Transverse colon (tissue), 4 donors: ENCODE measurements at regions not wholly inside any gene's neighbourhood (a gene's known extent, or its start where the extent isn't known, plus 50 kb on each side); places are given as distances from the start of the nearest gene placed in this dataset.

Source experiments
- DNase-seq: peaks from one replicate; pipeline ENCODE4 v3.0.0-alpha.2; 2019
- H3K27ac ChIP-seq, 4 donors: fragments of 200-600 bp; sonication (generic); 2 replicates each; pipeline ENCODE4 v1.5.1; 2016 to 2018; ENCODE audit warnings: inconsistent platforms in 4 of 4
- H3K27me3 ChIP-seq: fragments of 200-600 bp; sonication (generic); 2 replicates; pipeline ENCODE4 v1.5.1; 2017; ENCODE audit warnings: inconsistent platforms
- H3K36me3 ChIP-seq, 4 donors: fragments of 200-600 bp; sonication (generic); 2 replicates each; pipeline ENCODE4 v1.5.1; 2017 to 2019; ENCODE audit warnings: inconsistent platforms in 4 of 4
- H3K4me1 ChIP-seq, 4 donors: fragments of 200-600 bp; sonication (generic); 2 replicates each; pipeline ENCODE4 v1.5.1; 2017 to 2020; ENCODE audit warnings: inconsistent platforms in 4 of 4
- H3K4me3 ChIP-seq, 4 donors: fragments of 200-600 bp; sonication (generic); 1 replicate in 1 of 4; 2 replicates in 3 of 4; pipeline versions ENCODE4 v1.5.1 to v1.6.1; 2017 to 2019; ENCODE audit warnings: inconsistent platforms in 4 of 4
- H3K9me3 ChIP-seq, 2 donors: fragments of 200-600 bp; sonication (generic); 2 replicates each; pipeline ENCODE4 v1.5.1; 2017 to 2019; ENCODE audit warnings: inconsistent platforms in 2 of 2
- EP300 ChIP-seq: sonication (generic); formaldehyde crosslinking; IDR thresholded peaks from one replicate; pipeline ENCODE4 v1.6.1; 2017; ENCODE audit warnings: antibody characterized with exemption, low read depth
- POLR2A ChIP-seq: fragments of 450-650 bp; IDR thresholded peaks from one replicate; pipeline ENCODE4 v1.6.1; 2016; ENCODE audit warnings: antibody characterized with exemption, mild to moderate bottlenecking, moderate library complexity
- POLR2AphosphoS5 ChIP-seq, 3 donors: sonication (generic); formaldehyde crosslinking; IDR thresholded peaks; one replicate each; pipeline ENCODE4 v1.6.1; 2016; ENCODE audit warnings: antibody characterized with exemption in 3 of 3
- WGBS, 2 donors: methylation state at CpG; one replicate each; pipeline ENCODE4 v1.1.5; 2018; ENCODE audit warnings: low coverage in 1 of 2; 5-methylcytosine and 5-hydroxymethylcytosine counted together
- in situ Hi-C, 4 donors: fragments of 200-750 bp; cut with MboI; loops; one replicate each; pipeline versions ENCODE4 v1.15.0 to v1.15.1; 2017; ENCODE audit warnings: low sequenced_read_pairs in 3 of 4, low pct_ligation_motif_present in 1 of 4, low pct_unique_long_range_greater_than_20kb in 1 of 4
- intact Hi-C: fragments of 100-400 bp; cut with DNase I; formaldehyde crosslinking; loops from one replicate; pipeline ENCODE4 v1.15.1; 2023; ENCODE audit warnings: low total_unique reads
- TF ChIP-seq, protein P1 (sequence below), 5 experiments: fragments of 200-600 bp in 3 of 5; fragments of 450-650 bp in 2 of 5; sonication (generic) in 3 of 5; IDR thresholded peaks; 1 replicate in 2 of 5; 2 replicates in 3 of 5; pipeline ENCODE4 v1.5.1; 2016 to 2017; ENCODE audit warnings: antibody characterized with exemption in 5 of 5, inconsistent platforms in 3 of 5, mild to moderate bottlenecking in 2 of 5, moderate library complexity in 1 of 5

DNA sequence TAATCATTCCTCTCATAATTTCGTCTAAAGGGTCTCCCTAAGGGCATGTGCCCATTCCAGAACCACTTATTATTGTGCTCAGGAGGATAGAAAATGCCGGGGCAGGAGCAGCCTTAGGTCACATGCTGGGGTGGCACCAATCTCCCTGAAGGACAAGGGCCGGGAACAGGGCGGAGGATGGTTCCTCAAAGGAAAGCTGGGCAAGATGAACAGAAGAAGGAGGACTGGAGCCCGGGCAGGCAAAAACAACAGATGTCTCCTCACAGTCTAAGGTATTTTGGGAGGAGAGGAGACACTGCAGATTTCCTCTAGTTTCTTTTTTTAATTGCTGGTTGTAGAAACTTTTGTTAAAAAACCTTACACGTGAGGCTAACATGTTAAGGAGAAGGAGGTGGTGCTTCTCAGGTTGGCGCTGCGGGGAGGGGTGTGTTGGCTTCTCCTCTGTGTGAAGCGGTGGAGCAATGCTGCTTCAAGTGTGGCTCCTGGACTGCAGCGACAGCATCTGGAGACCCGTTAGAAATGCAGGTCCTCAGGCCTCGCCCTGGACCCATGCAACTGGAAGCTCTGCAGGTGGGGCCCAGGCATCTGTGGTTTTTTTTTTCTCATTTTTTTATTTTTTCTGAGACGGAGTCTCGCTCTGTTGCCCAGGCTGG is 164.8 kb downstream of the AACS start:
- Histone ChIP-seq H3K27ac (no peak overlapping the region), H3K36me3 (no peaks in the 10 kb centered on the region), H3K4me3 (no peak overlapping the region), H3K4me1 (no peaks in the 10 kb centered on the region), H3K9me3 (no peaks in the 10 kb centered on the region), H3K27me3 (no peaks in the 10 kb centered on the region)
- intact Hi-C loops (no loop called here), in situ Hi-C loops (no loop called here)
- no peak for DNase-seq
- 81 to 92% methylated on average over 8 to 14 of the region's 14 CpGs for WGBS, 2 donors
- no peak for TF ChIP-seq POLR2A
- TF ChIP-seq, protein P1, sequence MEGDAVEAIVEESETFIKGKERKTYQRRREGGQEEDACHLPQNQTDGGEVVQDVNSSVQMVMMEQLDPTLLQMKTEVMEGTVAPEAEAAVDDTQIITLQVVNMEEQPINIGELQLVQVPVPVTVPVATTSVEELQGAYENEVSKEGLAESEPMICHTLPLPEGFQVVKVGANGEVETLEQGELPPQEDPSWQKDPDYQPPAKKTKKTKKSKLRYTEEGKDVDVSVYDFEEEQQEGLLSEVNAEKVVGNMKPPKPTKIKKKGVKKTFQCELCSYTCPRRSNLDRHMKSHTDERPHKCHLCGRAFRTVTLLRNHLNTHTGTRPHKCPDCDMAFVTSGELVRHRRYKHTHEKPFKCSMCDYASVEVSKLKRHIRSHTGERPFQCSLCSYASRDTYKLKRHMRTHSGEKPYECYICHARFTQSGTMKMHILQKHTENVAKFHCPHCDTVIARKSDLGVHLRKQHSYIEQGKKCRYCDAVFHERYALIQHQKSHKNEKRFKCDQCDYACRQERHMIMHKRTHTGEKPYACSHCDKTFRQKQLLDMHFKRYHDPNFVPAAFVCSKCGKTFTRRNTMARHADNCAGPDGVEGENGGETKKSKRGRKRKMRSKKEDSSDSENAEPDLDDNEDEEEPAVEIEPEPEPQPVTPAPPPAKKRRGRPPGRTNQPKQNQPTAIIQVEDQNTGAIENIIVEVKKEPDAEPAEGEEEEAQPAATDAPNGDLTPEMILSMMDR (IDR thresholded peaks at IDR 0.05) = no peak
- TF ChIP-seq POLR2AphosphoS5 (IDR thresholded peaks at IDR 0.05) = no peak
- TF ChIP-seq EP300 = no peak

DNA sequence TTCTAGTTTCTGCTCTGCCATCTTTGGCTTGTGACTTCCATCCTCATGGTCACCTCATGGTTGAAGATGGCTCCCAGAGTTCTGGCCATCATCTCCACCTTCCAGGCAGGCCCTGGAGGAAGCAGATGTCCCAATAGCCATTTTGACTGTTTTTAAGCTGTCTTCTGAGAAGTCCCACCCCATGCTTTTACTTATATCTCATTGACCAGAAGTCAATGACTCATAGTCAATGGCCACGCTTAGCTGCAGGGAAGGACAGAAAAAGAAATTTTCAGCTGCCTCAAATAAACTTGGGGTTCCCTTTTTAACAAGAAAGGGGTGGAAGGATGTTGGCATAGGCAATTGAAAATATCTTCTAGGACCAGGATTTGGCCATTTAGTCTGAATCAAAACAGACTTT is 168.1 kb downstream of the AACS start:
- Histone ChIP-seq H3K27ac (no peak overlapping the region), H3K4me3 (no peak overlapping the region), H3K4me1 (no peaks in the 10 kb centered on the region), H3K36me3 (no peaks in the 10 kb centered on the region), H3K9me3 (no peaks in the 10 kb centered on the region), H3K27me3 (no peaks in the 10 kb centered on the region)
- intact Hi-C loops = no loop called here
- no peak for DNase-seq
- in situ Hi-C loops = no loop called here
- WGBS, 2 donors = 60 to 74% methylated on average over 1 of the region's 1 CpG
- TF ChIP-seq EP300 = no peak
- no peak for TF ChIP-seq POLR2AphosphoS5 (IDR thresholded peaks at IDR 0.05)
- TF ChIP-seq, protein P1 (IDR thresholded peaks at IDR 0.05) = no peak
- no peak for TF ChIP-seq POLR2A

DNA sequence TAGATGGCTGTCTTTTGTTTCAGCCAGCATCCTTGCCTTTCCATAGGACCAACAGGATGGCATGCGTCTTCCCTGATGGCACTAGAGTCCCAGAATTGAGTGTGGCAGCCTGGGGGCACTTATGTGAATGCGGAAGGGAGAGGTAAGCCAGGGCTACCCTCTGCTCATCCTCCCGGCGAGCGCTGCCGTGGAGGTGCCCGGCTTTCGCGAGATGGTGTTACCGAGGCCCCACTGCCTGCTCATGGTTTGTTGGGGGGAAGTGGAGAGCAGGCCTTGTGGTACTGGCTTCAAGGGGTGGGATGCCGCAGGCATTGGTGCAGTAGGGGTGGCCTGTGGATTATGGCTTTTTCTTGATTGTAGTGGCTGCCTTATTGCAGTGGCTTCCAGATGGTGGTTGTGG is 174.3 kb downstream of the AACS start:
- Histone ChIP-seq H3K4me1 (no peaks in the 10 kb centered on the region), H3K27ac (no peak overlapping the region), H3K9me3 (no peaks in the 10 kb centered on the region), H3K27me3 (peaks cover 11% of the 10 kb centered on the region), H3K4me3 (no peak overlapping the region), H3K36me3 (no peaks in the 10 kb centered on the region)
- WGBS, 2 donors = 96% methylated on average over 11 of the region's 11 CpGs; no CpG with 5 or more reads in 1 of the 2 donors
- in situ Hi-C loops = no loop called here
- intact Hi-C loops = no loop called here
- DNase-seq = no peak
- TF ChIP-seq, protein P1 (IDR thresholded peaks at IDR 0.05) = no peak
- TF ChIP-seq EP300 (no peak), POLR2AphosphoS5 (IDR thresholded peaks at IDR 0.05) (no peak), POLR2A (no peak)

DNA sequence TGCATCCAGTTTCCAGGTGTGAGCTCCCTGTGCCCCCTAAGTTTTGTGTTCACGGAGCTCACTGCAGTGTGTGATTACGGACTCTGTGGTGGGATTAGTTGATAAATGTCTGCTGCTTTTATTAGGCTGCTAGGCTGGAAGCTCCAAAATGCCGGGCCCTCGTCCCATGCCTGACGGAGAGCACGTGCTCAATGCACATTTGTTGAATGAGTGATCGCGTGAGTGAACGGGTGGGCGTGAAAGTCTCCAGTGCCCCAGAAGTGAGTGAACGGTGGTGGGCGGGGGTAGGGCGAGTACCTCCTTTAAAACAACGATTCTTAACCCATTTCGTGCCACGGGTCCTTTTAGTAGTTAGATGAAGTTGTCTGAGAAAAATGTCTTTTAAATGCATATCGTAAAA is 175.5 kb downstream of the AACS start:
- H3K4me3 ChIP-seq = no peak overlapping the region
- no peaks in the 10 kb centered on the region for H3K36me3 ChIP-seq
- in situ Hi-C loops (no loop called here), intact Hi-C loops (no loop called here)
- H3K27ac ChIP-seq = no peak overlapping the region
- 60 to 68% methylated on average over 13 to 17 of the region's 17 CpGs for WGBS, 2 donors
- H3K4me1 ChIP-seq = no peaks in the 10 kb centered on the region
- H3K27me3 ChIP-seq = peaks cover 19% of the 10 kb centered on the region
- TF ChIP-seq, protein P1 (IDR thresholded peaks at IDR 0.05) = no peak
- TF ChIP-seq POLR2AphosphoS5 (IDR thresholded peaks at IDR 0.05) = no peak
- no peak for TF ChIP-seq POLR2A
- no peak for TF ChIP-seq EP300
- no peak for DNase-seq
- no peaks in the 10 kb centered on the region for H3K9me3 ChIP-seq
